ENCODE measurements at regions not wholly inside any gene's neighbourhood (a gene's known extent, or its start where the extent isn't known, plus 50 kb on each side); places are given as distances from the start of the nearest gene placed in this dataset.

- peaks cover 30% of the 10 kb centered on the region for H3K27me3 ChIP-seq (ENCODE audit: insufficient read depth)
- no peaks in the 10 kb centered on the region for H3K9me2 ChIP-seq
- WGBS (ENCODE audit: low lambda C conversion rate): 30% methylated on average over 6 of the region's 6 CpGs
- TF ChIP-seq PBX3 (IDR thresholded peaks at IDR 0.05) (no peak), TEAD4 (IDR thresholded peaks at IDR 0.05; ENCODE audit: borderline replicate concordance, insufficient read depth) (no peak), ELF1 (IDR thresholded peaks at IDR 0.05) (no peak), FOXJ3 (CRISPR knock-in tag; IDR thresholded peaks at IDR 0.05) (no peak), USF2 (IDR thresholded peaks at IDR 0.05; ENCODE audit: borderline replicate concordance, low read depth, low read length) (no peak), RXRA (IDR thresholded peaks at IDR 0.05; ENCODE audit: borderline replicate concordance, low read depth) (no peak), EP300 (IDR thresholded peaks at IDR 0.05; ENCODE audit: borderline replicate concordance in 1 of 2, low read depth in 1 of 2, low read length in 1 of 2) (no peak), GATA2 (CRISPR knock-in tag; IDR thresholded peaks at IDR 0.05) (no peak), FOXM1 (IDR thresholded peaks at IDR 0.05; ENCODE audit: low read depth) (no peak), NRF1 (IDR thresholded peaks at IDR 0.05; ENCODE audit: low read depth, low read length) (no peak), MXI1 (IDR thresholded peaks at IDR 0.05; ENCODE audit: low read depth, low read length) (no peak), RCOR1 (IDR thresholded peaks at IDR 0.05; ENCODE audit: low read length) (no peak), TCF12 (IDR thresholded peaks at IDR 0.05) (no peak)
- H3K4me2 ChIP-seq: no peak overlapping the region
- no peaks in the 10 kb centered on the region for H3K9me3 ChIP-seq
- peaks cover 0 to 9% of the 10 kb centered on the region in 2 experiments; a peak in 1 of 4 replicates for H3K4me1 ChIP-seq (ENCODE audit: control insufficient read depth in 1 of 2, insufficient read depth in 2 of 2, low read depth in 1 of 2, low read length in 1 of 2)
- no peak overlapping the region for H2AFZ ChIP-seq (ENCODE audit: low read depth)
- no peak overlapping the region for H3K4me3 ChIP-seq (ENCODE audit: low read depth in 2 of 2, low read length in 1 of 2)
- no peak for DNase-seq
- no peaks in the 10 kb centered on the region for H3K79me2 ChIP-seq (ENCODE audit: insufficient read depth)
- no peaks in the 10 kb centered on the region for H3K36me3 ChIP-seq (replicated peaks in 1 of 2; ENCODE audit: control insufficient read depth in 1 of 2, insufficient read depth in 2 of 2, low read length in 1 of 2)
- H3K27ac ChIP-seq (ENCODE audit: low read depth in 2 of 2, low read length in 1 of 2): no peak overlapping the region
- H3F3A ChIP-seq (replicated peaks; ENCODE audit: insufficient read depth): no peaks in the 10 kb centered on the region
- H3K9ac ChIP-seq: no peak overlapping the region
- ChIA-PET POLR2A (no interaction called here), CTCF (no interaction called here)
- H4K20me1 ChIP-seq (ENCODE audit: insufficient read depth): no peaks in the 10 kb centered on the region
Observed at GRCh38 chr15:69631005-69631404, 178.4 kb downstream of the RPLP1 start.

- WGBS (ENCODE audit: low lambda C conversion rate): 61% methylated on average over 4 of the region's 4 CpGs
- CTCF ChIA-PET: no interaction called here
- H3K9ac ChIP-seq: no peak overlapping the region
- no peak overlapping the region for H2AFZ ChIP-seq (ENCODE audit: low read depth)
- no peaks in the 10 kb centered on the region for H4K20me1 ChIP-seq (ENCODE audit: insufficient read depth)
- no peaks in the 10 kb centered on the region for H3K9me2 ChIP-seq
- peaks cover 29% of the 10 kb centered on the region for H3K27me3 ChIP-seq (ENCODE audit: insufficient read depth)
- POLR2A ChIA-PET: no interaction called here
- TF ChIP-seq RXRA (IDR thresholded peaks at IDR 0.05; ENCODE audit: borderline replicate concordance, low read depth): no peak
- no peak for TF ChIP-seq IRF3 (IDR thresholded peaks at IDR 0.05; ENCODE audit: low read depth, low read length)
- TF ChIP-seq TEAD4 (IDR thresholded peaks at IDR 0.05; ENCODE audit: borderline replicate concordance, insufficient read depth): no peak
- no peak for TF ChIP-seq ELF1 (IDR thresholded peaks at IDR 0.05)
- no peak for TF ChIP-seq CHD2 (IDR thresholded peaks at IDR 0.05; ENCODE audit: low read length, partially characterized antibody)
- no peak for TF ChIP-seq RCOR1 (IDR thresholded peaks at IDR 0.05; ENCODE audit: low read length)
- TF ChIP-seq PBX3 (IDR thresholded peaks at IDR 0.05): no peak
- no peak for TF ChIP-seq EZH2phosphoT487 (IDR thresholded peaks at IDR 0.05; ENCODE audit: borderline replicate concordance, low read depth)
- no peak for TF ChIP-seq RFX5 (IDR thresholded peaks at IDR 0.05; ENCODE audit: low read length)
- TF ChIP-seq FOSL2 (IDR thresholded peaks at IDR 0.05; ENCODE audit: borderline replicate concordance, low read depth): no peak
- H3F3A ChIP-seq (replicated peaks; ENCODE audit: insufficient read depth): no peaks in the 10 kb centered on the region
- no peak overlapping the region for H3K4me2 ChIP-seq
- peak; percentile 56 for DNase-seq
- no peaks in the 10 kb centered on the region; a peak in 1 of 4 replicates for H3K4me1 ChIP-seq (ENCODE audit: control insufficient read depth in 1 of 2, insufficient read depth in 2 of 2, low read depth in 1 of 2, low read length in 1 of 2)
- H3K79me2 ChIP-seq (ENCODE audit: insufficient read depth): no peaks in the 10 kb centered on the region
- no peaks in the 10 kb centered on the region for H3K9me3 ChIP-seq
- H3K27ac ChIP-seq (ENCODE audit: low read depth in 2 of 2, low read length in 1 of 2): no peak overlapping the region
- no peak overlapping the region for H3K4me3 ChIP-seq (ENCODE audit: low read depth in 2 of 2, low read length in 1 of 2)
- no peaks in the 10 kb centered on the region for H3K36me3 ChIP-seq (replicated peaks in 1 of 2; ENCODE audit: control insufficient read depth in 1 of 2, insufficient read depth in 2 of 2, low read length in 1 of 2)
Observed at GRCh38 chr15:69631978-69632377, 179.4 kb downstream of the RPLP1 start.

Measured in SK-N-SH (cell line).